SK-N-MC (cell line): ENCODE measurements at regions not wholly inside any gene's neighbourhood (a gene's known extent, or its start where the extent isn't known, plus 50 kb on each side); places are given as distances from the start of the nearest gene placed in this dataset.

ENCODE experiments used
- DNase-seq: peaks from one replicate; pipeline ENCODE4 v3.0.0-alpha.2; 2011; ENCODE audit warnings: low read depth, low spot score
- H3K27ac ChIP-seq: fragments of 200-600 bp; sonication (generic); 2 replicates; pipeline ENCODE4 v1.5.1; 2016; ENCODE audit warnings: mixed run types
- H3K36me3 ChIP-seq: fragments of 200-600 bp; sonication (generic); 2 replicates; pipeline ENCODE4 v1.6.1; 2017; ENCODE audit warnings: antibody characterized with exemption, low read length, mixed read lengths; ENCODE audit not compliant: insufficient read depth
- H3K4me3 ChIP-seq: fragments of 200-600 bp; sonication (generic); 2 replicates; pipeline ENCODE4 v1.5.1; 2016
- H3K9ac ChIP-seq: fragments of 200-600 bp; sonication (generic); 2 replicates; pipeline ENCODE4 v1.8.0; 2017; ENCODE audit warnings: mixed run types, mixed read lengths; ENCODE audit not compliant: insufficient read length
- H3K9me3 ChIP-seq: fragments of 200-600 bp; sonication (generic); 2 replicates; pipeline ENCODE4 v1.6.1; 2017; ENCODE audit warnings: low read depth, mild to moderate bottlenecking, antibody characterized with exemption, low read length, moderate library complexity, mixed read lengths
- EZH2 ChIP-seq: fragments of 200-600 bp; sonication (generic); IDR thresholded peaks from one replicate; pipeline ENCODE4 v1.6.1; 2017; ENCODE audit warnings: antibody characterized with exemption
- FOXP2 ChIP-seq: optimal IDR thresholded peaks from 2 replicates; pipeline ENCODE3; 2011; ENCODE audit warnings: mild to moderate bottlenecking, moderate library complexity; ENCODE audit not compliant: insufficient read depth; ENCODE audit errors: extremely low read length, control extremely low read depth
- POLR2AphosphoS5 ChIP-seq: IDR thresholded peaks from 2 replicates; pipeline ENCODE4 v1.6.1; 2012; ENCODE audit warnings: mild to moderate bottlenecking, low read depth, low read length, borderline replicate concordance

- no peak overlapping the region for H3K27ac ChIP-seq
- H3K9me3 ChIP-seq, result no peaks in the 10 kb centered on the region
- TF ChIP-seq FOXP2 (no peak), POLR2AphosphoS5 (no peak), EZH2 (no peak)
- no peak for DNase-seq
- H3K36me3 ChIP-seq, result no peaks in the 10 kb centered on the region
- H3K4me3 ChIP-seq, result no peak overlapping the region
- no peak overlapping the region for H3K9ac ChIP-seq
These were observed 640.6 kb downstream of the PTPRU start for GRCh38 chr1:29876902-29877301.

GRCh38 chr1:29876441-29876840 lies 640.1 kb downstream of the PTPRU start:
- TF ChIP-seq FOXP2, result no peak
- no peak for TF ChIP-seq POLR2AphosphoS5
- TF ChIP-seq EZH2, result no peak
- Histone ChIP-seq H3K4me3 (no peak overlapping the region), H3K9me3 (no peaks in the 10 kb centered on the region), H3K9ac (no peak overlapping the region), H3K36me3 (no peaks in the 10 kb centered on the region), H3K27ac (no peak overlapping the region)
- no peak for DNase-seq

GRCh38 chr1:29875557-29876028 lies 639.3 kb downstream of the PTPRU start:
- Histone ChIP-seq H3K4me3 (no peak overlapping the region), H3K27ac (no peak overlapping the region), H3K36me3 (no peaks in the 10 kb centered on the region), H3K9me3 (no peaks in the 10 kb centered on the region), H3K9ac (no peak overlapping the region)
- TF ChIP-seq FOXP2 (no peak), EZH2 (no peak), POLR2AphosphoS5 (no peak)
- no peak for DNase-seq

GRCh38 chr1:29870621-29871020 lies 634.3 kb downstream of the PTPRU start:
- no peak for DNase-seq
- no peaks in the 10 kb centered on the region for H3K36me3 ChIP-seq
- H3K4me3 ChIP-seq, result no peak overlapping the region
- no peaks in the 10 kb centered on the region for H3K9me3 ChIP-seq
- no peak overlapping the region for H3K9ac ChIP-seq
- TF ChIP-seq FOXP2 (no peak), EZH2 (no peak), POLR2AphosphoS5 (no peak)
- no peak overlapping the region for H3K27ac ChIP-seq

- DNase-seq, result no peak
- no peak for TF ChIP-seq FOXP2
- TF ChIP-seq POLR2AphosphoS5, result no peak
- no peak for TF ChIP-seq EZH2
- H3K9ac ChIP-seq, result no peak overlapping the region
- H3K4me3 ChIP-seq, result no peak overlapping the region
- H3K27ac ChIP-seq, result no peak overlapping the region
- H3K9me3 ChIP-seq, result no peaks in the 10 kb centered on the region
- H3K36me3 ChIP-seq, result no peaks in the 10 kb centered on the region
These were observed 633.5 kb downstream of the PTPRU start for GRCh38 chr1:29869802-29870201.

- Histone ChIP-seq H3K9me3 (no peaks in the 10 kb centered on the region), H3K27ac (no peak overlapping the region), H3K4me3 (no peak overlapping the region), H3K36me3 (no peaks in the 10 kb centered on the region), H3K9ac (no peak overlapping the region)
- no peak for DNase-seq
- no peak for TF ChIP-seq POLR2AphosphoS5
- TF ChIP-seq FOXP2, result no peak
- TF ChIP-seq EZH2, result no peak
These were observed 632.6 kb downstream of the PTPRU start for GRCh38 chr1:29868944-29869343.

- no peak overlapping the region for H3K27ac ChIP-seq
- H3K36me3 ChIP-seq, result no peaks in the 10 kb centered on the region
- TF ChIP-seq EZH2 (no peak), POLR2AphosphoS5 (no peak), FOXP2 (no peak)
- no peak for DNase-seq
- no peak overlapping the region for H3K4me3 ChIP-seq
- H3K9me3 ChIP-seq, result no peaks in the 10 kb centered on the region
- no peak overlapping the region for H3K9ac ChIP-seq
These were observed 631.8 kb downstream of the PTPRU start for GRCh38 chr1:29868096-29868495.

- Histone ChIP-seq H3K9me3 (no peaks in the 10 kb centered on the region), H3K36me3 (no peaks in the 10 kb centered on the region), H3K9ac (no peak overlapping the region), H3K27ac (no peak overlapping the region), H3K4me3 (no peak overlapping the region)
- no peak for TF ChIP-seq FOXP2
- TF ChIP-seq POLR2AphosphoS5, result no peak
- TF ChIP-seq EZH2, result no peak
- no peak for DNase-seq
These were observed 628.7 kb downstream of the PTPRU start for GRCh38 chr1:29865051-29865450.

- no peak overlapping the region for H3K4me3 ChIP-seq
- no peak overlapping the region for H3K27ac ChIP-seq
- no peaks in the 10 kb centered on the region for H3K36me3 ChIP-seq
- H3K9ac ChIP-seq, result no peak overlapping the region
- no peaks in the 10 kb centered on the region for H3K9me3 ChIP-seq
- DNase-seq, result no peak
- TF ChIP-seq EZH2, result no peak
- no peak for TF ChIP-seq FOXP2
- TF ChIP-seq POLR2AphosphoS5, result no peak
These were observed 628.2 kb downstream of the PTPRU start for GRCh38 chr1:29864431-29865022.
